ENCODE measurements at regions not wholly inside any gene's neighbourhood (a gene's known extent, or its start where the extent isn't known, plus 50 kb on each side); places are given as distances from the start of the nearest gene placed in this dataset.

GRCh38 chr10:110430340-110431273 is 67.1 kb upstream of the DUSP5 start:
- in situ Hi-C loops (cut with HindIII; ENCODE audit: low sequenced_read_pairs): no loop called here

DNA sequence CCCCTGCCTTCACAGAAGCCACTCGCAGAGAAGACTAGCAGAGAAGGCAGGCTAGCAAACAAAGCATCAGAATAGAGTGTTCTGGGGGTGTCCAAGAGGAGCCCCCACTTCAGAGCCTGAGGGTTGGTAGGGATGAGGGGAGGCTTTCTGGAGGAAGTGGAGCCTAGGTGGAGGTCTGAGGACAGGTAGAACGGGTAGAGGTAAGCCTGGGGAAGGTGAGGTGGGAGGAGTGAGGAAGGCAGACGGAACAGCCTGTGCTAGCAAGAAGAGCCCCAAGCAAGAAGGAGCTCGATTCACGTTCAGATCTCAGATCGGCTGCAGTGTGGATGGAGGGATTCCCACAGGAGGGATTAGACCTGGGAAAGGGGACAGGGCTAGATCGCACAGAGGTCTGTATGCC is 66.0 kb upstream of the DUSP5 start:
- in situ Hi-C loops (cut with HindIII; ENCODE audit: low sequenced_read_pairs): no loop called here

DNA sequence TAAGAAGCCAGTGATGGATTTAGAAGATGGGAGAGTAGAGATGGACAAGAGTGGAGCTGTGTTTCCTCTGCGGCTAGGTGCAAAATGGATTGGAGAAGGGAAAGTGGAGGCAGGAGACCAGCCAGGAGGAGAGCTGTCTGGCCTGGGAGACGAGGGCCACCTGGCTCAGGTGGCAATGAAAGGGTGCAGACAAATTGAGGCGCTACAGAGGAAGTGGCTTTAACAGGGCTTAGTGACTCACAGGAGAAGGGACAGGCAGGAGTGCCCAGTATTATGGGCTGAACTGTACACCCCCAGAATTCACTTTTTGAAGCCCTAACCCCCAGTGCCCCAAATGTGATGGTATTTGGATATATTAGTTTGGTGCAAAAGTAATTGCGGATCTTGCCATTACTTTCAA is 65.6 kb upstream of the DUSP5 start:
- in situ Hi-C loops (cut with HindIII; ENCODE audit: low sequenced_read_pairs): no loop called here

- in situ Hi-C loops (cut with HindIII; ENCODE audit: low sequenced_read_pairs): no loop called here
These were observed 64.7 kb upstream of the DUSP5 start for GRCh38 chr10:110432814-110433565.

- in situ Hi-C loops (cut with HindIII; ENCODE audit: low sequenced_read_pairs): no loop called here
These were observed 64.0 kb upstream of the DUSP5 start for GRCh38 chr10:110433740-110434139.

DNA sequence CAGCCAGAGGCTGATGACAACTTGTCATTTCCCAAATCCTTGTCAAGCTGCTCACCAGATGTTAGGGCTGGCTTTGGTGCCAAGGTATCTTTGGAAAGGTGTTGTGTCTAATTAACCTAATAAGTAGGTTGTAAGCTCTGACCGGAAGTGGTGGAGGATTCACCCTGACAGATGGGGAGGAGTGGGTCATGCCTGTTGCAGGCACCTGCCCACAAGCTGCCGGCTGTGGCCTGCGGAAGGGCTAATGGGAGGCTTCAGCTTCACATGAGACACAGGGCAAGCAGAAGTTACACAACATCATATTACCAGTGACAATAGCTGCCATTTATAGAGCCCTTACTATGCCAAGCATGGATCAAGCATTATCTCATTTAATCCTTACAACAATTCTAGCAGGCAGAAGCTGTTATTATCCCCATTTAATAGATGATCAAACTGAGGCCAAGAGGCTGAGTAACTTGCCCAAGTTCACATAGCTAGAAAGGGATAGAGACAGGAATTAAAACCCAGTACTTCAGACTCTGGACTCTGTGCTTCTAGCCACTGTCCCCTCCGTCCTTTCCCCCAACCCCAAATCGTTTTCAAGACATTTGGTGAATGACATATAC is 63.1 kb upstream of the DUSP5 start:
- in situ Hi-C loops (cut with HindIII; ENCODE audit: low sequenced_read_pairs): no loop called here

DNA sequence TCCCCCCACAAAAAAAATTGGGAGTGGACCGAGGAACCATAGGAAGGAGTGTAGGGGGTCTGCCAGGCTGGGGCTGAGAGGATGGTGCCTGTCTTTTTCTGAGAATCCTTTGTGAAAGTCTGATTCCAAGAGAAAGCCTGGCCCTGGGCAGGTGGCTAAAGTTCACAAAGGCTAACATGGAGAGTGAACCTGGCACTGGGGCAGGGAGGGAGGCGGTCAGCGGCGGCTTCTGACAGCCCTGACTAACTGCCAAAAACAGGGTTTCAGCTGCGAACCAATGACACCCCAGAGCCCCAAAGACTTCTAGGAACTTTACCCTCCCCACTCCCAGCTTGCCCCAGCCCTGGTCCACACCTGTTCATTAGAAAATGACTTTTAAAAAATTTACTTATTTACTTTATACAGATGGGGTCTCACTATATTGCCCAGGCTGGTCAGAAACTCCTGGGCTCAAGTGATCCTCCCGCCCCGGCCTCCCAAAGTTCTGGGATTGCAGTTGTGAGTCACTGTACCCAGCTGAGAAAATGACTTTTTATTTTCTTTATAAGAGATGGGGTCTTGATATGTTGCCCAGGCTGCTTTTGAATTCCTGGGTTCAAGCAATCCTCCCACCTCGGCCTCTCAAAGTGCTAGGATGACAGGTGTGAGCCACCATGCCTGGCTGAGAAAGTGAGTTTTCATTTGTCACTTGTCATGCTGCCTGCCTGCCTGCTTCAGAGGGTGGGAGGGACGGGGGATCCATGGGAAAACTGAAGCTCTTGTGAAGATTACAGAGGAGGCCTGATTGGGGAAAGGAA is 61.0 kb upstream of the DUSP5 start:
- in situ Hi-C loops (cut with HindIII; ENCODE audit: low sequenced_read_pairs): no loop called here

DNA sequence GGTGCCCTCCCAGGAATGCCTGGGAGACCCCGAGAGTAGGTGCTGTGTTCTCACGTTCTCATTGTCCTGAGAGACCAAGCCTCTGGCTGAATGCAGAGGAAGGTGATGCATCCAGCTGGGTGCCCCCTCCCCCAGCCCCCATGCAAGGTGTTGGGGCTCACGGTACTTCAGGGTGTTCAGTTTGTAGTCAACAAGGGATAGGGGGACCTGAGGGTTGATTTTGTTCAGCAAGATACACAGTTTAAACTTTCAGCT is 60.4 kb upstream of the DUSP5 start:
- in situ Hi-C loops (cut with HindIII; ENCODE audit: low sequenced_read_pairs): no loop called here

GRCh38 chr10:110437761-110438341 is 59.9 kb upstream of the DUSP5 start:
- in situ Hi-C loops (cut with HindIII; ENCODE audit: low sequenced_read_pairs): no loop called here

GRCh38 chr10:110442746-110443145 is 55.0 kb upstream of the DUSP5 start:
- in situ Hi-C loops (cut with HindIII; ENCODE audit: low sequenced_read_pairs): loop anchor here (5.0 to 10.0 kb wide), 2 partner anchors 60 to 122 kb away; partner anchors contain the start of gene SMC3

DNA sequence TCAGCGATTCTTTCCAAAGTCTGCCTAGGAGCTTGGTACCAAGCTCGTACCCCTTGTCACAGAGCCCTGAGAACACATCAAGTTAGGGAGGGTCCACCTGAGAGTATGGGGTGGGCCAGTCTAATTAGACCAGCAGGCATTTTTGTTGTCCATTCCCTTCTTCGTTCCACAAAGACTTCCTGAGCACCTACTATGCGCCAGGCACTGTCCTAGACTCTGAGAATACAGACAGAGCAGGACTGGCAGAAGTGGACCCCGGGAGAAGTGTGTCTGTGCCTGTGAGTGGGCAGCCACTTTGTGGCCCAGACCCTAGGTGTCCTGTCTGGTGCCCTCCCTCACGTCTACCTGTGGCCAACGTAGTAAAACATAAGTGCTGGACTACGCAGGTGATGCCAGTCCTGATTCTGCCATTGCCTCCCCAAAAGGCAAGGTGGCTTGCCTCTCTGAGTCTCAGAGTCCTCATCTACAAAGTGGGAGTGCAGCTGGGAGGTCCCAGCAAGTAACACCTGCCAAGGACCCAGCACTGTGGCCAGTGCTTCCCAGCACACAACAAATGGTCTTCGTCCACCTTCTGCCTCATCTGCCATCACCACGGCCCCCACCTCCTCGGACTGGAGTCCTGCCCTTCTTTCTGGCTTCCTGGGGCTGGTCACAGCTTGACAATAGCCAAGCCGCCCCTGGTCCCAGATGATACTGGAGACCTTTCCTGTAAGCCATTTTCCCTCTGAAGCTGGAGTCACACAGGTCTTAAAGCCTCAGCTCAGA is 54.3 kb upstream of the DUSP5 start:
- in situ Hi-C loops (cut with HindIII; ENCODE audit: low sequenced_read_pairs): loop anchor here (5.0 to 10.0 kb wide), 2 partner anchors 61 to 121 kb away; partner anchors contain the start of gene SMC3

DNA sequence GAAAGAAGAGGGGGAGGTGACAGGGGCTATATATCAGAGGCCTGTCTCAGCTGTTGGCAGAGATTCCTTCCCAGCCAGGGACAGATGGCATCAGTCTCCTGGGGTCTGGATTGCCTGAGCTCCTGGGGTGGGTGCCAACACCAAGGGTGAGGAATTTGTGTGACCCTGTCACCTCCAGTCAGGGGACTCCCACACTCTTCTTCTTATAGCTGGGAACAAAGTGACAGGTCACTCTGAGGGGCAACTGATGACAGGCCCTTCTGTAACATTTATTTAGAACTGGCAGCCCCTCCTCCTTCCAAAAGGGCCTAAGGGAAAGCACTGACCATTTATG is 53.7 kb upstream of the DUSP5 start:
- in situ Hi-C loops (cut with HindIII; ENCODE audit: low sequenced_read_pairs): loop anchor here (5.0 to 10.0 kb wide), 2 partner anchors 62 to 121 kb away; partner anchors contain the start of gene SMC3

DNA sequence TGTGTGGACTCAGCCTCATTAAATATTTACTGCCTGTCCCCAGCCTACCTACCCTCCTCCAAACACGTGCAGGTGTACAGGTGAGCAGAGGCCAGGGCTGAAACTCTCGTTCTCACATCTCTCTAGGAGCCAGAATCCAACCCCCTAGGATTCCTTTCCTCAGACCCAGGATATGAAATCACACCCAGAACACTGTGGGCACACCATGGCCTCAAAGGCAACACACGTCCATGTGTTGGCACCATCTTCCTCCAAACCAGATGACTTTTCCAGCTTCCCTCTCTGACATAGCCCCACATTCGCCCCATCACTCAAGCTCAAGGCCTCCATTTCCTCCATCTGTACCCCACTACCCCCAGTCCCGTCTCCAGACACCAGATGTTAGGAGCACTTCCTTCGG is 51.8 kb upstream of the DUSP5 start:
- in situ Hi-C loops (cut with HindIII; ENCODE audit: low sequenced_read_pairs): loop anchor here (5.0 to 10.0 kb wide), 2 partner anchors 34 to 119 kb away; partner anchors contain the start of gene SMC3

- in situ Hi-C loops (cut with HindIII; ENCODE audit: low sequenced_read_pairs): loop anchor here (5.0 to 10.0 kb wide), 2 partner anchors 34 to 119 kb away; partner anchors contain the start of gene SMC3
These were observed 51.4 kb upstream of the DUSP5 start for GRCh38 chr10:110446277-110446676.

DNA sequence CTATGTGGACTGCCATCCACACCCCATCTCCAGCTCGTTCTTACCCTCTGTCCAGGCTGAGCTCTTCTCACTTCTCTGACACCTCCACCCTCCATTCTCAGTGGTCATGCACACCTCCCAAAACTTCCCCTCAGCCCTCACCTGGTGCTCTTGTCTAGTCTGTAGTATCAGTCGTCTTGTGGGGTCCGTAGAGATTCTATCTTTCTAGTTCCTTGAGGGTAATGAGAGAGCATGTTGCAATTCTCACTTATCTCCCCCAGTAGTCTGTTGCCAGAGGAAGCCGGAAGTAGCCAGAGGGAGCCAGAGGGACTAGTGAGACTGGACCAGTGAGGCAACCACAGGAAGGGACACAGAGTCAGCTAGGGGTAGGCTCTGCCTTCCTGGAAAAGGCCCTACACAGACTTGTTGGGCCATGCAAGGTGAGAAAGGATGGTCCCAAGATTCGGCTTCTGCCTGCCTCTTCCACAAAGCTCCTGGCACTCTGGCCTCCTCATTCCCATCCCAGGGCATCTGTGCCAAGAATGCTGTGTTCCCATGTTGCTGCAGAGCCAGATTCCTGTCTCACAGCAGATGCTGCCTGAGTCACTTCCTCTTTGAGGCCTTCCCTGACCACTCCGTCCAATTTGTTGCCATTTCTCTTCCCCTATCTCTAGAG is 50.6 kb upstream of the DUSP5 start:
- in situ Hi-C loops (cut with HindIII; ENCODE audit: low sequenced_read_pairs): loop anchor here (5.0 to 10.0 kb wide), 2 partner anchors 35 to 118 kb away; partner anchors contain the start of gene SMC3

- in situ Hi-C loops (cut with HindIII; ENCODE audit: low sequenced_read_pairs): loop anchor here (5.0 to 10.0 kb wide), 2 partner anchors 36 to 117 kb away; partner anchors contain the start of gene SMC3
These were observed 49.8 kb upstream of the DUSP5 start for GRCh38 chr10:110447886-110448285.

Data from endothelial cell of hepatic sinusoid (primary cell).